Activated CD4-positive, alpha-beta memory T cell treated with anti-CD3 and anti-CD28 coated beads for 36 hours (primary cell): ENCODE measurements at regions not wholly inside any gene's neighbourhood (a gene's known extent, or its start where the extent isn't known, plus 50 kb on each side); places are given as distances from the start of the nearest gene placed in this dataset.
"Not testable (repeated sequence)": the region's sequence is repeated elsewhere in the genome, so short reads cannot be mapped to it uniquely, and the experiment has no call there.

ENCODE experiments used
- CTCF ChIA-PET: fragments of 350-600 bp; sonication (Branson Sonifier 250); formaldehyde crosslinking; loops from one replicate; lab custom pipeline; 2021; ENCODE audit warnings: antibody characterized with exemption, inconsistent platforms; lab: Charles Lee
- POLR2A ChIA-PET: fragments of 350-600 bp; sonication (Branson Sonifier 250); formaldehyde crosslinking; loops from one replicate; lab custom pipeline; 2021; ENCODE audit warnings: antibody characterized with exemption; lab: Charles Lee
- DNase-seq: peaks from one replicate; pipeline ENCODE4 v3.0.0-alpha.2; 2020
- H3K27ac Mint-ChIP-seq: one replicate; pipeline ENCODE4 v1.8.0; 2021; ENCODE audit warnings: mixed read lengths
- H3K27me3 Mint-ChIP-seq: one replicate; pipeline ENCODE4 v1.8.0; 2021; ENCODE audit warnings: mixed read lengths
- H3K36me3 Mint-ChIP-seq: one replicate; pipeline ENCODE4 v1.8.0; 2021; ENCODE audit warnings: mixed read lengths
- H3K4me1 Mint-ChIP-seq: one replicate; pipeline ENCODE4 v1.8.0; 2021; ENCODE audit warnings: low read depth, mixed read lengths
- H3K4me3 Mint-ChIP-seq: one replicate; pipeline ENCODE4 v1.8.0; 2021; ENCODE audit warnings: mild to moderate bottlenecking, mixed read lengths
- H3K9me3 Mint-ChIP-seq: one replicate; pipeline ENCODE4 v1.8.0; 2021; ENCODE audit warnings: mixed read lengths
- intact Hi-C: fragments of 100-400 bp; cut with micrococcal nuclease; formaldehyde crosslinking; loops from one replicate; pipeline ENCODE4 v1.15.1; 2023

DNA sequence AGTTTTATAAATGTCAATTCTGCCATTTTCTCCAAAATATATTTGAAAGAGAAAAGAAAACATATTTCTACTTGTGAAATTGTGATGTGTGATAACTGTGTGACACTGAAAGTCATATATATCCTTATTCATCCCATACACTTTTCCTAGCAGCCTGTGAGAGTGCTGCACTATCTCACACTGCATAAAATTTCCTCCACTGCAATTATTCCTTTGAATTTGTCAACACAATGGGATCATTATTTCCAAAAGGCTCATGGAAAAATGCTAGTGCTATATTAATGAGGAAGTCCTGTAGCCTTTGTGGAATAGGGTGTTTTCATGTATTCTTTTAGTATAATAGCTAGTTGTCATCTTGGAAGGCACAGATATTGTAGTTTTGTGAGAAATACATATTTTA, 504.1 kb downstream of the RPL10L start:
- Mint-ChIP-seq H3K27ac (no peak overlapping the region), H3K9me3 (peaks cover 22% of the 10 kb centered on the region), H3K27me3 (no peaks in the 10 kb centered on the region), H3K4me1 (no peaks in the 10 kb centered on the region), H3K36me3 (no peaks in the 10 kb centered on the region), H3K4me3 (no peak overlapping the region)
- intact Hi-C loops, result no loop called here
- POLR2A ChIA-PET, result no interaction called here
- CTCF ChIA-PET, result no interaction called here
- no peak for DNase-seq

GRCh38 chr14:46147024-46147423, 504.6 kb downstream of the RPL10L start:
- Mint-ChIP-seq H3K27ac (no peak overlapping the region), H3K4me3 (no peak overlapping the region), H3K4me1 (no peaks in the 10 kb centered on the region), H3K9me3 (peaks cover 23% of the 10 kb centered on the region), H3K27me3 (no peaks in the 10 kb centered on the region), H3K36me3 (no peaks in the 10 kb centered on the region)
- intact Hi-C loops, result no loop called here
- ChIA-PET POLR2A (no interaction called here), CTCF (no interaction called here)
- DNase-seq, result no peak

- Mint-ChIP-seq H3K4me3 (no peak overlapping the region), H3K9me3 (peaks cover 19% of the 10 kb centered on the region)
- intact Hi-C loops, result no loop called here
These were observed 511.1 kb downstream of the RPL10L start for GRCh38 chr14:46140445-46140844.

DNA sequence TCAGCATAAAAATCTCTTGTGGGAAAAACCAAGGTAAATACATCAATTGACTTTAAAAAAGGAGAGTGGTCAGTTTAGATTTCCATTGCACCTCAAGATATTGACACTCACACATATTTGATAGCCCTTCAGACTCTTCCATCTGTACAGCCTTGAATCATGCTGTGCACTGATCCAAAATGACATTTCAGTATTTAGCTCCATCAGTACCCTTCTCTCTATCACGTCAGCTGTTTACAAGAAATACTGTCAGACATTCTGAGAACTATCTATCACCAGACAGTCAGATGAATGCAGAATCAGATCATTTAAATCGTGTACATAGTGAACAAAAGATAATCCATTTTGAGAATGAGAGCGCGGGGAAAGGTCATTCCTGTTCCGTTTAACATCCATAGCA, 511.9 kb downstream of the RPL10L start:
- intact Hi-C loops, result no loop called here

More at GRCh38 chr14:46140445-46140844, 511.1 kb downstream of the RPL10L start:
- Mint-ChIP-seq H3K27ac (no peak overlapping the region), H3K4me1 (no peaks in the 10 kb centered on the region), H3K27me3 (no peaks in the 10 kb centered on the region), H3K36me3 (no peaks in the 10 kb centered on the region)
- no peak for DNase-seq
- ChIA-PET CTCF (no interaction called here), POLR2A (no interaction called here)

DNA sequence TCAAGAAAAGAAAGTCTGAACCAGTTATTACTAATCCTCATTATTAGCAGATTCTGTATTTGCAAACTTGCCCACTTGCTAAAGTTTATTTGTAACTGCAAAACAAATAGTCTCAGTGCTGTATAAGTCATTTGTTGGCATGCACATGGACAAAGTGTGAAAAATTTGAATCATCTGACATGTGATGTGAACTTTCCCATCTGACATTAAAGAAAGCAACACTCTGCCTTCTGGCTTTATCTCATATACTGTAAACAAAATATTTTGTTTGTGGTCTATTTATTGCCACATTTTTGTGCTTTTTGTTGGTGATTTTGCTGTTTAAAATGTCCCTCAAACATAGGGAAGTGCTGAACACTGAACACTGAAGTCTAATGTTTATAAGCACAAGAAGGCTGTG, 513.8 kb downstream of the RPL10L start:
- no peaks in the 10 kb centered on the region for H3K27me3 Mint-ChIP-seq
- no peak overlapping the region for H3K4me3 Mint-ChIP-seq
- POLR2A ChIA-PET, result no interaction called here
- no peak overlapping the region for H3K27ac Mint-ChIP-seq
- intact Hi-C loops, result no loop called here
- CTCF ChIA-PET, result no interaction called here
- no peak for DNase-seq
- H3K9me3 Mint-ChIP-seq, result peaks cover 26% of the 10 kb centered on the region
- no peaks in the 10 kb centered on the region for H3K4me1 Mint-ChIP-seq
- H3K36me3 Mint-ChIP-seq, result no peaks in the 10 kb centered on the region

More for the DNA sequence above, 511.9 kb downstream of the RPL10L start:
- no peaks in the 10 kb centered on the region for H3K4me1 Mint-ChIP-seq
- peaks cover 22% of the 10 kb centered on the region for H3K9me3 Mint-ChIP-seq
- ChIA-PET CTCF (no interaction called here), POLR2A (no interaction called here)
- no peaks in the 10 kb centered on the region for H3K36me3 Mint-ChIP-seq
- DNase-seq, result no peak
- no peak overlapping the region for H3K27ac Mint-ChIP-seq
- no peak overlapping the region for H3K4me3 Mint-ChIP-seq
- H3K27me3 Mint-ChIP-seq, result no peaks in the 10 kb centered on the region

DNA sequence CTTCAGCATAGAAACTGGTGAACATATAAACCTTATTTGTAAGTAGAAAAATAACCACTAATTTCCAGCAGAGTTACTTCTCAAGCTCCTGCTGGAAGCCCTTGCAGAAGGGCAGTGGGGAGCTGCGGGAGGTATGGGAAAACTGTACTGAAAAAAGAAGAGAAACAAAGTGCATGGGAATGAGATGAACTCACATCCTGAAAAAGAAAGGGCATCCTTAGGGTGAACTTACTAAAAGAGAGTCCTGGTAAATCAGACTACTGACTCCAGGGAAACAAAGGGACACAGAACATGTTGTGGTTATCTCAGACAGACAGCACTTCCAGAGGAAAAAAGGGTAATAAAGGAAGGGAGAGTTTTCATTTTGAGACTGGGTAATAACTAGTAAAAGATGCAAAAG, 515.1 kb downstream of the RPL10L start:
- ChIA-PET POLR2A (no interaction called here), CTCF (no interaction called here)
- no peak for DNase-seq
- no peak overlapping the region for H3K4me3 Mint-ChIP-seq
- no peaks in the 10 kb centered on the region for H3K27me3 Mint-ChIP-seq
- intact Hi-C loops, result no loop called here
- H3K27ac Mint-ChIP-seq, result no peak overlapping the region
- H3K9me3 Mint-ChIP-seq, result peaks cover 26% of the 10 kb centered on the region
- H3K4me1 Mint-ChIP-seq, result no peaks in the 10 kb centered on the region
- no peaks in the 10 kb centered on the region for H3K36me3 Mint-ChIP-seq

DNA sequence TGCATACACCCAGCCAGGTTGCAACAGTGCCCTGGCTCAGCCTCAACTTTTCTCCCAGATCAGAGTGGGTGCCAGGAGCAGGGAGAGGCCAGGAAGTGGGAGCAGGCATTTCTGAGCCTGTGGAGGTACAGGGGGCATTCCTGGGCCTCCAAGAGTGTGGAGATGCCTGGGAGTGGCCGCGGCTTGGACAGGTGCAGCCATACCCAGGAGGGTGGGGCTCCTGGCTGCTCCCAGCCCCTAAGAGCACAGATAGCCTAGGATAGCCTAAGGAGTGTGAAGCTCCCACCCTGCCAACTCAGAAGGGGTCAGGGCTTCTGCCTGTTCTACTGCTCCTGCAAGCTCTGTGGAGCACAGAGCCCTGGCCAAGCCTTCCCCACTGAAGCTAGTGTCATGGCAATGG, 543.4 kb downstream of the RPL10L start:
- no peak overlapping the region for H3K27ac Mint-ChIP-seq
- H3K36me3 Mint-ChIP-seq, result no peaks in the 10 kb centered on the region
- no peak for DNase-seq
- no peaks in the 10 kb centered on the region for H3K4me1 Mint-ChIP-seq
- peaks cover 30% of the 10 kb centered on the region for H3K9me3 Mint-ChIP-seq
- H3K4me3 Mint-ChIP-seq, result no peak overlapping the region
- ChIA-PET CTCF (no interaction called here), POLR2A (no interaction called here)
- H3K27me3 Mint-ChIP-seq, result no peaks in the 10 kb centered on the region
- intact Hi-C loops, result no loop called here

DNA sequence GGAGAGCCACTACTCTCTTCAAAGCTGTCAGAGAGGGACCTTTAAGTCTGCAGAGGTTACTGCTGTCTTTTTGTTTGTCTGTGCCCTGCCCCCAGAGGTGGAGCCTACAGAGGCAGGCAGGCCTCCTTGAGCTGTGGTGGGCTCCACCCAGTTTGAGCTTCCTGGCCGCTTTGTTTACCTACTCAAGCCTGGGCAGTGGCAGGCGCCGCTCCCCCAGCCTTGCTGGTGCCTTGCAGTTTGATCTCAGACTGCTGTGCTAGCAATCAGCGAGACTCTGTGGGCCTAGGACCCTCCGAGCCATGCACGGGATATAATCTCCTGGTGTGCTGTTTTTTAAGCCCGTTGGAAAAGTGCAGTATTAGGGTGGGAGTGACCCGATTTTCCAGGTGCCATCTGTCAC, 550.7 kb downstream of the RPL10L start:
- H3K4me3 Mint-ChIP-seq, H3K27me3 Mint-ChIP-seq, intact Hi-C loops, POLR2A ChIA-PET, H3K36me3 Mint-ChIP-seq, CTCF ChIA-PET, DNase-seq, H3K4me1 Mint-ChIP-seq, H3K27ac Mint-ChIP-seq, H3K9me3 Mint-ChIP-seq: not testable (repeated sequence)

GRCh38 chr14:46091819-46092218, 559.8 kb downstream of the RPL10L start:
- Mint-ChIP-seq H3K9me3 (peaks cover 9% of the 10 kb centered on the region), H3K27ac (no peak overlapping the region), H3K4me1 (no peaks in the 10 kb centered on the region), H3K36me3 (no peaks in the 10 kb centered on the region), H3K4me3 (no peak overlapping the region), H3K27me3 (no peaks in the 10 kb centered on the region)
- ChIA-PET CTCF (no interaction called here), POLR2A (no interaction called here)
- no peak for DNase-seq
- intact Hi-C loops, result no loop called here

- ChIA-PET POLR2A (no interaction called here), CTCF (no interaction called here)
- Mint-ChIP-seq H3K4me3 (no peak overlapping the region), H3K27ac (no peak overlapping the region), H3K27me3 (no peaks in the 10 kb centered on the region), H3K36me3 (no peaks in the 10 kb centered on the region), H3K4me1 (no peaks in the 10 kb centered on the region), H3K9me3 (peaks cover 7% of the 10 kb centered on the region)
- no peak for DNase-seq
- intact Hi-C loops, result no loop called here
These were observed 564.0 kb downstream of the RPL10L start for GRCh38 chr14:46087604-46088003.

- ChIA-PET CTCF (no interaction called here), POLR2A (no interaction called here)
- no peak overlapping the region for H3K27ac Mint-ChIP-seq
- no peaks in the 10 kb centered on the region for H3K4me1 Mint-ChIP-seq
- H3K4me3 Mint-ChIP-seq, result no peak overlapping the region
- H3K27me3 Mint-ChIP-seq, result no peaks in the 10 kb centered on the region
- no peaks in the 10 kb centered on the region for H3K36me3 Mint-ChIP-seq
- intact Hi-C loops, result no loop called here
- H3K9me3 Mint-ChIP-seq, result peaks cover 7% of the 10 kb centered on the region
- DNase-seq, result no peak
These were observed 577.5 kb downstream of the RPL10L start for GRCh38 chr14:46074061-46074460.

DNA sequence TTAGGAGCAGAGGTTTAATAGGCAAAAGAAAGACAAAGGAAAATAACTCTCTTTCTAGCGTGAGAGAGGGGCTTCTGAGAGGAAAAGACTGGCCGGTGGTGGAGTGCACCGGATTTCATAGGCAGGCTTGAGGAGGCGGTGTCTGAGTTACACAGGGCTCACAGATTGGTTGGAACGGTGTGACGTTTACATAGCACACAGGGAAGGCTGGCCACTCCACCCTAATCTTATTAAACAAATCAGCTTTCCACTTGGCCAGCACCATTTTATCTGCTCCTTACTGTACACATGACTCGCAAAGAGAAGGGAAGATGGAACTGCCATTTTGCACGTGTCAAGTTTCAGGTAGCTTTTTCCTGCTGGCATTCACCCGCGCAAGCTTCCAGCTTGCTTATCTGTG, 587.7 kb downstream of the RPL10L start:
- Mint-ChIP-seq H3K4me1 (no peaks in the 10 kb centered on the region), H3K4me3 (no peak overlapping the region), H3K9me3 (peaks cover 10% of the 10 kb centered on the region), H3K36me3 (no peaks in the 10 kb centered on the region), H3K27me3 (no peaks in the 10 kb centered on the region), H3K27ac (no peak overlapping the region)
- DNase-seq, result no peak
- ChIA-PET CTCF (no interaction called here), POLR2A (no interaction called here)
- intact Hi-C loops, result no loop called here

GRCh38 chr14:46058964-46059563, 592.5 kb downstream of the RPL10L start:
- intact Hi-C loops, result no loop called here
- ChIA-PET CTCF (no interaction called here), POLR2A (no interaction called here)
- Mint-ChIP-seq H3K36me3 (no peaks in the 10 kb centered on the region), H3K4me1 (no peaks in the 10 kb centered on the region), H3K27ac (no peak overlapping the region), H3K9me3 (peaks cover 2% of the 10 kb centered on the region), H3K4me3 (no peak overlapping the region), H3K27me3 (no peaks in the 10 kb centered on the region)
- no peak for DNase-seq
